HepG2 (cell line): ENCODE measurements at regions not wholly inside any gene's neighbourhood (a gene's known extent, or its start where the extent isn't known, plus 50 kb on each side); places are given as distances from the start of the nearest gene placed in this dataset.

ENCODE experiments used
- KLF11 ChIP-seq: IDR thresholded peaks from 2 replicates; pipeline ENCODE4 v1.6.1; 2016; ENCODE audit warnings: missing compliant biosample characterization
- ZNF660 ChIP-seq: sonication (generic); formaldehyde crosslinking; IDR thresholded peaks from 2 replicates; pipeline ENCODE4 v1.5.1; 2020; ENCODE audit warnings: mild to moderate bottlenecking, low read depth, missing genetic modification reagents, borderline replicate concordance

GRCh38 chr3:24972491-24972890 is 455.6 kb upstream of the RARB start:
- TF ChIP-seq ZNF660 (no peak), KLF11 (CRISPR knock-in tag) (no peak)
